GM23338 (cell line): ENCODE measurements at regions not wholly inside any gene's neighbourhood (a gene's known extent, or its start where the extent isn't known, plus 50 kb on each side); places are given as distances from the start of the nearest gene placed in this dataset.

Source experiments
- ATAC-seq: fragments of 200-7000 bp; cut with Tn5 transposase; 3 replicates; pipeline ENCODE4 v1.9.1; 2020
- DNase-seq: peaks from one replicate; pipeline ENCODE4 v3.0.0-alpha.2; 2015; ENCODE audit warnings: low spot score
- H2AFZ ChIP-seq: fragments of 200-600 bp; sonication (generic); 2 replicates; pipeline ENCODE4 v1.8.0; 2016; ENCODE audit warnings: antibody characterized with exemption, mild to moderate bottlenecking, moderate library complexity
- H3F3A ChIP-seq: fragments of 200-600 bp; sonication (generic); replicated peaks from 2 replicates; pipeline ENCODE4 v1.8.0; 2017; ENCODE audit warnings: antibody characterized with exemption, mixed run types, low read depth
- H3K27ac ChIP-seq: fragments of 200-600 bp; sonication (generic); 2 replicates; pipeline ENCODE4 v1.6.1; 2016; ENCODE audit warnings: low read depth
- H3K27me3 ChIP-seq: fragments of 200-600 bp; sonication (generic); 2 replicates; pipeline ENCODE4 v1.8.0; 2016; ENCODE audit warnings: mild to moderate bottlenecking, mixed run types, moderate library complexity; ENCODE audit not compliant: insufficient read depth
- H3K36me3 ChIP-seq: fragments of 200-600 bp; sonication (generic); 2 replicates; pipeline ENCODE4 v1.8.0; 2016; ENCODE audit warnings: mild to moderate bottlenecking; ENCODE audit not compliant: insufficient read depth
- H3K4me1 ChIP-seq: fragments of 200-600 bp; sonication (generic); 2 replicates; pipeline ENCODE4 v1.8.0; 2016; ENCODE audit warnings: mild to moderate bottlenecking, moderate library complexity; ENCODE audit not compliant: insufficient read depth
- H3K4me2 ChIP-seq: fragments of 200-600 bp; sonication (generic); 2 replicates; pipeline ENCODE4 v1.7.1; 2017; ENCODE audit warnings: mixed run types
- H3K4me3 ChIP-seq: fragments of 200-600 bp; sonication (generic); 2 replicates; pipeline ENCODE4 v1.6.1; 2016; ENCODE audit warnings: mixed run types
- H3K79me2 ChIP-seq: fragments of 200-600 bp; sonication (generic); replicated peaks from 2 replicates; pipeline ENCODE4 v1.8.0; 2017; ENCODE audit warnings: mild to moderate bottlenecking; ENCODE audit not compliant: insufficient read depth
- H3K9me2 ChIP-seq: fragments of 200-600 bp; sonication (generic); 2 replicates; pipeline ENCODE4 v1.8.0; 2017; ENCODE audit not compliant: insufficient read depth
- H4K20me1 ChIP-seq: fragments of 200-600 bp; sonication (generic); replicated peaks from 2 replicates; pipeline ENCODE4 v1.8.0; 2017; ENCODE audit warnings: mild to moderate bottlenecking; ENCODE audit not compliant: insufficient read depth
- H3K27ac Mint-ChIP-seq: 2 replicates; pipeline ENCODE4 v1.8.0; 2020; ENCODE audit warnings: inconsistent platforms, mild to moderate bottlenecking, moderate library complexity, mixed read lengths
- H3K27me3 Mint-ChIP-seq: 3 replicates; pipeline ENCODE4 v1.8.0; 2022; ENCODE audit warnings: low read depth, mild to moderate bottlenecking, moderate library complexity, mixed read lengths, inconsistent platforms; ENCODE audit not compliant: insufficient read depth, poor library complexity
- H3K36me3 Mint-ChIP-seq: 3 replicates; pipeline ENCODE4 v1.8.0; 2021; ENCODE audit warnings: low read depth, mild to moderate bottlenecking, inconsistent platforms, moderate library complexity, mixed read lengths
- H3K4me1 Mint-ChIP-seq: 3 replicates; pipeline ENCODE4 v1.8.0; 2020; ENCODE audit warnings: mild to moderate bottlenecking, inconsistent platforms, mixed read lengths
- H3K4me3 Mint-ChIP-seq: 3 replicates; pipeline ENCODE4 v1.8.0; 2021; ENCODE audit warnings: moderate library complexity, mild to moderate bottlenecking, inconsistent platforms, mixed read lengths
- H3K9me3 Mint-ChIP-seq: 3 replicates; pipeline ENCODE4 v1.8.0; 2020; ENCODE audit warnings: moderate library complexity, mild to moderate bottlenecking, inconsistent platforms, mixed read lengths
- CREB1 ChIP-seq: fragments of 250-450 bp; sonication (Bioruptor Pico); IDR thresholded peaks from 2 replicates; pipeline ENCODE4 v1.5.0; 2020; ENCODE audit warnings: low read depth, mild to moderate bottlenecking, moderate library complexity
- EZH2phosphoT487 ChIP-seq: fragments of 200-600 bp; sonication (generic); IDR thresholded peaks from one replicate; pipeline ENCODE4 v1.8.1; 2018; ENCODE audit warnings: antibody characterized with exemption; ENCODE audit not compliant: unreplicated experiment
- JUNB ChIP-seq: IDR thresholded peaks from one replicate; pipeline ENCODE4 v1.6.1; 2016; ENCODE audit warnings: antibody characterized with exemption; ENCODE audit not compliant: unreplicated experiment
- POLR2AphosphoS5 ChIP-seq: IDR thresholded peaks from 2 replicates; pipeline ENCODE4 v1.6.1; 2016; ENCODE audit warnings: antibody characterized with exemption, low read depth
- STAT1 ChIP-seq: IDR thresholded peaks from one replicate; pipeline ENCODE4 v1.6.1; 2016; ENCODE audit warnings: antibody characterized with exemption; ENCODE audit not compliant: unreplicated experiment
- ZNF114 ChIP-seq: fragments of 250-450 bp; sonication (Bioruptor Pico); IDR thresholded peaks from 2 replicates; pipeline ENCODE4 v1.5.0; 2020; ENCODE audit warnings: mild to moderate bottlenecking, moderate library complexity
- TF ChIP-seq, protein P1 (sequence below): fragments of 250-450 bp; sonication (Bioruptor Pico); IDR thresholded peaks from 2 replicates; pipeline ENCODE4 v1.5.0; 2020; ENCODE audit warnings: mild to moderate bottlenecking, moderate library complexity
- TF ChIP-seq, protein P2 (sequence below), 2 experiments: fragments of 200-600 bp in 1 of 2; sonication (generic) in 1 of 2; conservative IDR thresholded peaks; 2 replicates each; pipeline versions ENCODE4 v1.5.1 to v1.6.1; 2016 to 2017; ENCODE audit warnings: antibody characterized with exemption in 2 of 2, low read depth in 2 of 2, mild to moderate bottlenecking in 2 of 2, moderate library complexity in 1 of 2

DNA sequence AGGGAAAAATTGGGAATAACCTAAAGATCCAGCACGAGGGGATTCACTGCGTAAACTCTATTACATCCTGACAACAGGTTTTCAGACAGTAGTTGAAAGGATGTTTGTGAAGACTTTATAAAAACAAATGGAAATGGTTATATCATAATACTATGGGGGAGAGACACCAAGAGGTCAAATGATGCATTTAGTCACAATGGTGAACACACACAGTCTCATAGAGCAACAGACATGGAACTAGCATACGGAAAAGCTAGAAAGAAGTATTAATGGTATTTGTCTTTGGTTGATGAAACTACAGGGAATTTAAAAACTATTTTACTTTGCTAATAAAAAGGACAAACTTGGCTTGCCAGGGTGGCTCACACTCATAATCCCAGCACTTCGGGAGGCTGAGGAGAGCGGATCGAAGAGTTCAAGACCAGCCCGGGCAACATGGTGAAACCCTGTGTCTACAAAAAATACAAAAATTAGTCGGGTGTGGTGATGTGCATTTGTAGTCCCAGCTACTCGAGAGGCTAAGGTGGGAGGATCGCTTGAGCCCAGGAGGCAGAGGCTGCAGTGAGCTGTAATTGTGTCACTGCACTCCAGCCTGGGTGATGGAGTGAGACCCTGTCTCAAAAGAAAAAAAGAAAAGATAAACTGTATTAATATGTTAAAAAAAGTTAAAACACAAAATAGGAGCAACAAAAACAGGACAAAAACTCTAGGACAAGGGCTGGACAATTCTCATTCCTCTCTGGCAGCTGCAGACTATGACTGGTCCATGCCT lies 94.8 kb downstream of the MYCN start (continued):
- TF ChIP-seq, protein P1, sequence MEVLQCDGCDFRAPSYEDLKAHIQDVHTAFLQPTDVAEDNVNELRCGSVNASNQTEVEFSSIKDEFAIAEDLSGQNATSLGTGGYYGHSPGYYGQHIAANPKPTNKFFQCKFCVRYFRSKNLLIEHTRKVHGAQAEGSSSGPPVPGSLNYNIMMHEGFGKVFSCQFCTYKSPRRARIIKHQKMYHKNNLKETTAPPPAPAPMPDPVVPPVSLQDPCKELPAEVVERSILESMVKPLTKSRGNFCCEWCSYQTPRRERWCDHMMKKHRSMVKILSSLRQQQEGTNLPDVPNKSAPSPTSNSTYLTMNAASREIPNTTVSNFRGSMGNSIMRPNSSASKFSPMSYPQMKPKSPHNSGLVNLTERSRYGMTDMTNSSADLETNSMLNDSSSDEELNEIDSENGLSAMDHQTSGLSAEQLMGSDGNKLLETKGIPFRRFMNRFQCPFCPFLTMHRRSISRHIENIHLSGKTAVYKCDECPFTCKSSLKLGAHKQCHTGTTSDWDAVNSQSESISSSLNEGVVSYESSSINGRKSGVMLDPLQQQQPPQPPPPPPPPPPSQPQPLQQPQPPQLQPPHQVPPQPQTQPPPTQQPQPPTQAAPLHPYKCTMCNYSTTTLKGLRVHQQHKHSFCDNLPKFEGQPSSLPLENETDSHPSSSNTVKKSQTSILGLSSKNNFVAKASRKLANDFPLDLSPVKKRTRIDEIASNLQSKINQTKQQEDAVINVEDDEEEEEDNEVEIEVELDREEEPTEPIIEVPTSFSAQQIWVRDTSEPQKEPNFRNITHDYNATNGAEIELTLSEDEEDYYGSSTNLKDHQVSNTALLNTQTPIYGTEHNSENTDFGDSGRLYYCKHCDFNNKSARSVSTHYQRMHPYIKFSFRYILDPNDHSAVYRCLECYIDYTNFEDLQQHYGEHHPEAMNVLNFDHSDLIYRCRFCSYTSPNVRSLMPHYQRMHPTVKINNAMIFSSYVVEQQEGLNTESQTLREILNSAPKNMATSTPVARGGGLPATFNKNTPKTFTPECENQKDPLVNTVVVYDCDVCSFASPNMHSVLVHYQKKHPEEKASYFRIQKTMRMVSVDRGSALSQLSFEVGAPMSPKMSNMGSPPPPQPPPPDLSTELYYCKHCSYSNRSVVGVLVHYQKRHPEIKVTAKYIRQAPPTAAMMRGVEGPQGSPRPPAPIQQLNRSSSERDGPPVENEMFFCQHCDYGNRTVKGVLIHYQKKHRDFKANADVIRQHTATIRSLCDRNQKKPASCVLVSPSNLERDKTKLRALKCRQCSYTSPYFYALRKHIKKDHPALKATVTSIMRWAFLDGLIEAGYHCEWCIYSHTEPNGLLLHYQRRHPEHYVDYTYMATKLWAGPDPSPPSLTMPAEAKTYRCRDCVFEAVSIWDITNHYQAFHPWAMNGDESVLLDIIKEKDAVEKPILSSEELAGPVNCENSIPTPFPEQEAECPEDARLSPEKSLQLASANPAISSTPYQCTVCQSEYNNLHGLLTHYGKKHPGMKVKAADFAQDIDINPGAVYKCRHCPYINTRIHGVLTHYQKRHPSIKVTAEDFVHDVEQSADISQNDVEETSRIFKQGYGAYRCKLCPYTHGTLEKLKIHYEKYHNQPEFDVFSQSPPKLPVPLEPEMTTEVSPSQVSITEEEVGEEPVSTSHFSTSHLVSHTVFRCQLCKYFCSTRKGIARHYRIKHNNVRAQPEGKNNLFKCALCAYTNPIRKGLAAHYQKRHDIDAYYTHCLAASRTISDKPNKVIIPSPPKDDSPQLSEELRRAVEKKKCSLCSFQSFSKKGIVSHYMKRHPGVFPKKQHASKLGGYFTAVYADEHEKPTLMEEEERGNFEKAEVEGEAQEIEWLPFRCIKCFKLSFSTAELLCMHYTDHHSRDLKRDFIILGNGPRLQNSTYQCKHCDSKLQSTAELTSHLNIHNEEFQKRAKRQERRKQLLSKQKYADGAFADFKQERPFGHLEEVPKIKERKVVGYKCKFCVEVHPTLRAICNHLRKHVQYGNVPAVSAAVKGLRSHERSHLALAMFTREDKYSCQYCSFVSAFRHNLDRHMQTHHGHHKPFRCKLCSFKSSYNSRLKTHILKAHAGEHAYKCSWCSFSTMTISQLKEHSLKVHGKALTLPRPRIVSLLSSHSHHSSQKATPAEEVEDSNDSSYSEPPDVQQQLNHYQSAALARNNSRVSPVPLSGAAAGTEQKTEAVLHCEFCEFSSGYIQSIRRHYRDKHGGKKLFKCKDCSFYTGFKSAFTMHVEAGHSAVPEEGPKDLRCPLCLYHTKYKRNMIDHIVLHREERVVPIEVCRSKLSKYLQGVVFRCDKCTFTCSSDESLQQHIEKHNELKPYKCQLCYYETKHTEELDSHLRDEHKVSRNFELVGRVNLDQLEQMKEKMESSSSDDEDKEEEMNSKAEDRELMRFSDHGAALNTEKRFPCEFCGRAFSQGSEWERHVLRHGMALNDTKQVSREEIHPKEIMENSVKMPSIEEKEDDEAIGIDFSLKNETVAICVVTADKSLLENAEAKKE (CRISPR knock-in tag) = no peak
- TF ChIP-seq EZH2phosphoT487 (no peak), STAT1 (no peak), POLR2AphosphoS5 (no peak)

DNA sequence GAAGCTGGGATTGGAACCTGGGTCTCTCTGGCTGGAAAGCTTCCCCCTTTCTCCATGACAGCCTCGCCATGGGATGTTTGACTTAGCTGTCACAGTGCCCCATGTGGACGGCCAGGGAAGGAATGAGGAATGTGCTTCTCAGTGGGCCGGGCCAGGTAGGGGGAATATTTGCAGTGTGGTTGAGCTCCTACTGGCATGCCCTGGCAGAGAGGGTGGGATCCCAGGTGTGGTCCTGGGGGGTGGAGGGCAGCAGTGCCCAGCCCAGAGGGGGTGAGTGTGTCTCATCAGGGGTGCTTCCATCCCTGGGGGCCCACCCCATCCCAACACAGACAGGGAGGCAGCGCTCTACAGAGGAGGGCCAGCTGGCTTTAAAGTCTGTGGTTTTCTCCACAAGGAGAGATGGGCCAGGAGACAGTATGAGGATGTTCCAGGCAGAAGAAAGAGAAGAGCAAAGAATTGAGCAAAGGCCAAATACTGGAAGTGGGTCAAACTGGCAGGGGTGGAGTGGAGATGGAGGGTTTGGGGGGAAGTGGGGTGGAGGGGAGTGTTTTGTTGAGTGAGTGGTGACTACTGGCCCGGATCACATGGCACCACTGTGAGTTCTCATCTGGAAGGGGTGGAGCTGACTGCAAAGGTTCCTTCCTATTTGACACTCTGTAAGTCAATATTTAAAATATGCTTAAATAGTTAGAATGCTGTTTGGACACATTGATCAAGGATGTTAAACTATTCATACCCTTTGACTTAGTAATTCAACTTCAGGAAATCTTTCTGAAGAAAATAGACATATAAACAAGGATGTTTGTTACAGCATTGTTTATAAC lies 94.0 kb downstream of the MYCN start:
- Histone ChIP-seq H3K27me3 (no peaks in the 10 kb centered on the region), H3F3A (no peaks in the 10 kb centered on the region), H3K9me2 (no peaks in the 10 kb centered on the region), H3K79me2 (no peaks in the 10 kb centered on the region), H3K27ac (no peak overlapping the region), H3K4me3 (no peak overlapping the region), H3K36me3 (no peaks in the 10 kb centered on the region), H4K20me1 (no peaks in the 10 kb centered on the region), H3K4me1 (peaks cover 9% of the 10 kb centered on the region), H3K4me2 (no peak overlapping the region), H2AFZ (peak overlapping the region; percentile 78)
- no peaks in the 10 kb centered on the region for H3K9me3 Mint-ChIP-seq
- no peak overlapping the region for H3K4me3 Mint-ChIP-seq
- H3K27ac Mint-ChIP-seq = no peak overlapping the region
- DNase-seq = peak; percentile 83
- peaks cover 38% of the 10 kb centered on the region for H3K4me1 Mint-ChIP-seq
- ATAC-seq = peak; percentile 94
- peaks cover 8% of the 10 kb centered on the region for H3K27me3 Mint-ChIP-seq
- H3K36me3 Mint-ChIP-seq = no peaks in the 10 kb centered on the region
- TF ChIP-seq ZNF114 (no peak), JUNB (no peak), CREB1 (CRISPR knock-in tag) (no peak; the same call in 1 of the 2 replicates), POLR2AphosphoS5 (no peak)
- TF ChIP-seq, protein P2, sequence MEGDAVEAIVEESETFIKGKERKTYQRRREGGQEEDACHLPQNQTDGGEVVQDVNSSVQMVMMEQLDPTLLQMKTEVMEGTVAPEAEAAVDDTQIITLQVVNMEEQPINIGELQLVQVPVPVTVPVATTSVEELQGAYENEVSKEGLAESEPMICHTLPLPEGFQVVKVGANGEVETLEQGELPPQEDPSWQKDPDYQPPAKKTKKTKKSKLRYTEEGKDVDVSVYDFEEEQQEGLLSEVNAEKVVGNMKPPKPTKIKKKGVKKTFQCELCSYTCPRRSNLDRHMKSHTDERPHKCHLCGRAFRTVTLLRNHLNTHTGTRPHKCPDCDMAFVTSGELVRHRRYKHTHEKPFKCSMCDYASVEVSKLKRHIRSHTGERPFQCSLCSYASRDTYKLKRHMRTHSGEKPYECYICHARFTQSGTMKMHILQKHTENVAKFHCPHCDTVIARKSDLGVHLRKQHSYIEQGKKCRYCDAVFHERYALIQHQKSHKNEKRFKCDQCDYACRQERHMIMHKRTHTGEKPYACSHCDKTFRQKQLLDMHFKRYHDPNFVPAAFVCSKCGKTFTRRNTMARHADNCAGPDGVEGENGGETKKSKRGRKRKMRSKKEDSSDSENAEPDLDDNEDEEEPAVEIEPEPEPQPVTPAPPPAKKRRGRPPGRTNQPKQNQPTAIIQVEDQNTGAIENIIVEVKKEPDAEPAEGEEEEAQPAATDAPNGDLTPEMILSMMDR (conservative IDR thresholded peaks at IDR 0.05; ENCODE audit: low read depth in 2 of 2) = peak; percentile 64 to 87
